ENCODE measurements at regions not wholly inside any gene's neighbourhood (a gene's known extent, or its start where the extent isn't known, plus 50 kb on each side); places are given as distances from the start of the nearest gene placed in this dataset.
"Not testable (repeated sequence)": the region's sequence is repeated elsewhere in the genome, so short reads cannot be mapped to it uniquely, and the experiment has no call there.

GRCh38 chr9:62877987-62878386, 1688.2 kb downstream of the SPATA31A7 start:
- DNase-seq: not testable (repeated sequence)

GRCh38 chr9:62880453-62880852, 1690.6 kb downstream of the SPATA31A7 start:
- not testable (repeated sequence) for DNase-seq

GRCh38 chr9:62880971-62881370, 1691.1 kb downstream of the SPATA31A7 start:
- not testable (repeated sequence) for DNase-seq

GRCh38 chr9:62881811-62882210, 1692.0 kb downstream of the SPATA31A7 start:
- not testable (repeated sequence) for DNase-seq

- not testable (repeated sequence) for DNase-seq
These were observed 1692.9 kb downstream of the SPATA31A7 start for GRCh38 chr9:62882717-62883116.

- DNase-seq: not testable (repeated sequence)
These were observed 1706.9 kb downstream of the SPATA31A7 start for GRCh38 chr9:62896692-62897091.

GRCh38 chr9:62897411-62898225, 1707.8 kb downstream of the SPATA31A7 start:
- DNase-seq: not testable (repeated sequence)

GRCh38 chr9:62899666-62900065, 1709.8 kb downstream of the SPATA31A7 start:
- not testable (repeated sequence) for DNase-seq

GRCh38 chr9:62904061-62904460, 1714.2 kb downstream of the SPATA31A7 start:
- DNase-seq: not testable (repeated sequence)

GRCh38 chr9:62905722-62906121, 1715.9 kb downstream of the SPATA31A7 start:
- not testable (repeated sequence) for DNase-seq

GRCh38 chr9:62907866-62908265, 1718.0 kb downstream of the SPATA31A7 start:
- DNase-seq: not testable (repeated sequence)

- not testable (repeated sequence) for DNase-seq
These were observed 1718.4 kb downstream of the SPATA31A7 start for GRCh38 chr9:62908271-62908670.

- not testable (repeated sequence) for DNase-seq
These were observed 1719.6 kb downstream of the SPATA31A7 start for GRCh38 chr9:62909447-62909846.

GRCh38 chr9:62912278-62912677, 1722.4 kb downstream of the SPATA31A7 start:
- DNase-seq: not testable (repeated sequence)

GRCh38 chr9:62915168-62915567, 1725.3 kb downstream of the SPATA31A7 start:
- not testable (repeated sequence) for DNase-seq

- not testable (repeated sequence) for DNase-seq
These were observed 1725.8 kb downstream of the SPATA31A7 start for GRCh38 chr9:62915661-62916060.

GRCh38 chr9:62918648-62919385, 1729.0 kb downstream of the SPATA31A7 start:
- DNase-seq: not testable (repeated sequence)

- not testable (repeated sequence) for DNase-seq
These were observed 1741.6 kb downstream of the SPATA31A7 start for GRCh38 chr9:62931484-62931883.

- not testable (repeated sequence) for DNase-seq
These were observed 1763.0 kb downstream of the SPATA31A7 start for GRCh38 chr9:62952840-62953239.

All from fibroblast of skin of scalp (primary cell).